Gastroesophageal sphincter (tissue), 3 donors: ENCODE measurements at regions not wholly inside any gene's neighbourhood (a gene's known extent, or its start where the extent isn't known, plus 50 kb on each side); places are given as distances from the start of the nearest gene placed in this dataset.

Experiments
- EP300 ChIP-seq: sonication (generic); formaldehyde crosslinking; IDR thresholded peaks from one replicate; pipeline ENCODE4 v1.6.1; 2017; ENCODE audit warnings: antibody characterized with exemption, mild to moderate bottlenecking
- POLR2A ChIP-seq, 2 donors: fragments of 450-650 bp; IDR thresholded peaks; one replicate each; pipeline ENCODE4 v1.6.1; 2017; ENCODE audit warnings: antibody characterized with exemption in 2 of 2, mild to moderate bottlenecking in 2 of 2, moderate library complexity in 1 of 2
- TF ChIP-seq, protein P1 (sequence below), 4 experiments: fragments of 200-600 bp in 2 of 4; fragments of 450-650 bp in 2 of 4; sonication (generic) in 1 of 4; IDR thresholded peaks; one replicate each; pipeline ENCODE4 v1.5.1; 2017 to 2019; ENCODE audit warnings: antibody characterized with exemption in 4 of 4, mild to moderate bottlenecking in 2 of 4, moderate library complexity in 2 of 4

GRCh38 chr7:54189330-54189729 lies 352.8 kb upstream of the VSTM2A start:
- TF ChIP-seq, protein P1, sequence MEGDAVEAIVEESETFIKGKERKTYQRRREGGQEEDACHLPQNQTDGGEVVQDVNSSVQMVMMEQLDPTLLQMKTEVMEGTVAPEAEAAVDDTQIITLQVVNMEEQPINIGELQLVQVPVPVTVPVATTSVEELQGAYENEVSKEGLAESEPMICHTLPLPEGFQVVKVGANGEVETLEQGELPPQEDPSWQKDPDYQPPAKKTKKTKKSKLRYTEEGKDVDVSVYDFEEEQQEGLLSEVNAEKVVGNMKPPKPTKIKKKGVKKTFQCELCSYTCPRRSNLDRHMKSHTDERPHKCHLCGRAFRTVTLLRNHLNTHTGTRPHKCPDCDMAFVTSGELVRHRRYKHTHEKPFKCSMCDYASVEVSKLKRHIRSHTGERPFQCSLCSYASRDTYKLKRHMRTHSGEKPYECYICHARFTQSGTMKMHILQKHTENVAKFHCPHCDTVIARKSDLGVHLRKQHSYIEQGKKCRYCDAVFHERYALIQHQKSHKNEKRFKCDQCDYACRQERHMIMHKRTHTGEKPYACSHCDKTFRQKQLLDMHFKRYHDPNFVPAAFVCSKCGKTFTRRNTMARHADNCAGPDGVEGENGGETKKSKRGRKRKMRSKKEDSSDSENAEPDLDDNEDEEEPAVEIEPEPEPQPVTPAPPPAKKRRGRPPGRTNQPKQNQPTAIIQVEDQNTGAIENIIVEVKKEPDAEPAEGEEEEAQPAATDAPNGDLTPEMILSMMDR (IDR thresholded peaks at IDR 0.05): no peak
- TF ChIP-seq POLR2A (IDR thresholded peaks at IDR 0.05) (no peak), EP300 (no peak)
